Activated T-cell treated with anti-CD3 and anti-CD28 coated beads, Interleukin-2, amount 50 U/mL, for 4 hours (primary cell): ENCODE measurements at regions not wholly inside any gene's neighbourhood (a gene's known extent, or its start where the extent isn't known, plus 50 kb on each side); places are given as distances from the start of the nearest gene placed in this dataset.
"Not testable (repeated sequence)": the region's sequence is repeated elsewhere in the genome, so short reads cannot be mapped to it uniquely, and the experiment has no call there.

Experiments used
- ATAC-seq, 2 donors: fragments of 200-7000 bp; cut with Tn5 transposase; one replicate each; pipeline ENCODE4 v1.10.0; 2021
- DNase-seq: peaks from one replicate; pipeline ENCODE4 v3.0.0-alpha.2; 2020
- H3K27me3 Mint-ChIP-seq: one replicate; pipeline ENCODE4 v1.8.0; 2021; ENCODE audit warnings: low read depth, mixed read lengths
- H3K36me3 Mint-ChIP-seq: one replicate; pipeline ENCODE4 v1.8.0; 2022; ENCODE audit warnings: mixed read lengths; ENCODE audit not compliant: insufficient read depth
- H3K4me1 Mint-ChIP-seq: one replicate; pipeline ENCODE4 v1.8.0; 2021; ENCODE audit warnings: low read depth, mixed read lengths
- H3K4me3 Mint-ChIP-seq: one replicate; pipeline ENCODE4 v1.8.0; 2021; ENCODE audit warnings: mild to moderate bottlenecking, moderate library complexity, mixed read lengths
- H3K9me3 Mint-ChIP-seq: one replicate; pipeline ENCODE4 v1.8.0; 2021; ENCODE audit warnings: mixed read lengths

- Mint-ChIP-seq H3K36me3 (no peaks in the 10 kb centered on the region), H3K4me1 (no peaks in the 10 kb centered on the region), H3K27me3 (peaks cover 5% of the 10 kb centered on the region), H3K9me3 (no peaks in the 10 kb centered on the region), H3K4me3 (no peak overlapping the region)
- ATAC-seq (no peak), DNase-seq (no peak)
Observed at GRCh38 chr5:103397739-103398581, 139.4 kb downstream of the MACIR start.

GRCh38 chr5:103394676-103395075 is 136.1 kb downstream of the MACIR start:
- DNase-seq (no peak), ATAC-seq (no peak)
- Mint-ChIP-seq H3K36me3 (no peaks in the 10 kb centered on the region), H3K27me3 (peaks cover 5% of the 10 kb centered on the region), H3K4me1 (no peaks in the 10 kb centered on the region), H3K9me3 (no peaks in the 10 kb centered on the region), H3K4me3 (no peak overlapping the region)

GRCh38 chr5:103393101-103393754 is 134.7 kb downstream of the MACIR start:
- Mint-ChIP-seq H3K9me3 (no peaks in the 10 kb centered on the region), H3K36me3 (no peaks in the 10 kb centered on the region), H3K4me3 (no peak overlapping the region), H3K4me1 (no peaks in the 10 kb centered on the region), H3K27me3 (peaks cover 5% of the 10 kb centered on the region)
- no peak for ATAC-seq
- no peak for DNase-seq

- Mint-ChIP-seq H3K4me1 (no peaks in the 10 kb centered on the region), H3K36me3 (no peaks in the 10 kb centered on the region), H3K4me3 (no peak overlapping the region), H3K9me3 (no peaks in the 10 kb centered on the region), H3K27me3 (peaks cover 4% of the 10 kb centered on the region)
- DNase-seq (no peak), ATAC-seq (no peak)
Observed at GRCh38 chr5:103391659-103392058, 133.1 kb downstream of the MACIR start.

- Mint-ChIP-seq H3K36me3 (no peaks in the 10 kb centered on the region), H3K27me3 (peaks cover 5% of the 10 kb centered on the region), H3K9me3 (no peaks in the 10 kb centered on the region), H3K4me1 (no peaks in the 10 kb centered on the region), H3K4me3 (no peak overlapping the region)
- DNase-seq (no peak), ATAC-seq (no peak)
Observed at GRCh38 chr5:103389846-103390245, 131.3 kb downstream of the MACIR start.

GRCh38 chr5:103389357-103389756 is 130.8 kb downstream of the MACIR start:
- no peak for DNase-seq
- no peaks in the 10 kb centered on the region for H3K36me3 Mint-ChIP-seq
- H3K9me3 Mint-ChIP-seq: no peaks in the 10 kb centered on the region
- no peaks in the 10 kb centered on the region for H3K4me1 Mint-ChIP-seq
- no peak overlapping the region for H3K4me3 Mint-ChIP-seq
- ATAC-seq: no peak
- H3K27me3 Mint-ChIP-seq: peaks cover 5% of the 10 kb centered on the region

- Mint-ChIP-seq H3K4me1 (no peaks in the 10 kb centered on the region), H3K36me3 (peaks cover 6% of the 10 kb centered on the region), H3K4me3 (no peak overlapping the region), H3K27me3 (peaks cover 16% of the 10 kb centered on the region), H3K9me3 (peaks cover 11% of the 10 kb centered on the region)
- ATAC-seq: no peak
- no peak for DNase-seq
Observed at GRCh38 chr5:103385722-103386121, 127.2 kb downstream of the MACIR start.

GRCh38 chr5:103377638-103378037 is 119.1 kb downstream of the MACIR start:
- not testable (repeated sequence) for H3K36me3 Mint-ChIP-seq, H3K4me3 Mint-ChIP-seq, H3K9me3 Mint-ChIP-seq, H3K4me1 Mint-ChIP-seq, DNase-seq, H3K27me3 Mint-ChIP-seq, ATAC-seq

GRCh38 chr5:103375863-103376591 is 117.5 kb downstream of the MACIR start:
- H3K36me3 Mint-ChIP-seq: no peaks in the 10 kb centered on the region
- no peaks in the 10 kb centered on the region for H3K4me1 Mint-ChIP-seq
- no peak for ATAC-seq
- peaks cover 11% of the 10 kb centered on the region for H3K27me3 Mint-ChIP-seq
- no peaks in the 10 kb centered on the region for H3K9me3 Mint-ChIP-seq
- no peak overlapping the region for H3K4me3 Mint-ChIP-seq
- no peak for DNase-seq

- H3K9me3 Mint-ChIP-seq: no peaks in the 10 kb centered on the region
- no peaks in the 10 kb centered on the region for H3K36me3 Mint-ChIP-seq
- H3K4me1 Mint-ChIP-seq: no peaks in the 10 kb centered on the region
- no peak for ATAC-seq
- no peak overlapping the region for H3K4me3 Mint-ChIP-seq
- DNase-seq: no peak
- H3K27me3 Mint-ChIP-seq: peaks cover 11% of the 10 kb centered on the region
Observed at GRCh38 chr5:103375350-103375749, 116.8 kb downstream of the MACIR start.

GRCh38 chr5:103374473-103374963 is 116.0 kb downstream of the MACIR start:
- no peak overlapping the region for H3K4me3 Mint-ChIP-seq
- ATAC-seq: no peak
- no peaks in the 10 kb centered on the region for H3K9me3 Mint-ChIP-seq
- DNase-seq: no peak
- H3K36me3 Mint-ChIP-seq: no peaks in the 10 kb centered on the region
- H3K4me1 Mint-ChIP-seq: no peaks in the 10 kb centered on the region
- H3K27me3 Mint-ChIP-seq: peaks cover 11% of the 10 kb centered on the region

GRCh38 chr5:103373597-103374472 is 115.3 kb downstream of the MACIR start:
- no peaks in the 10 kb centered on the region for H3K4me1 Mint-ChIP-seq
- no peak for DNase-seq
- H3K4me3 Mint-ChIP-seq: no peak overlapping the region
- no peak for ATAC-seq
- H3K9me3 Mint-ChIP-seq: peaks cover 4% of the 10 kb centered on the region
- peaks cover 11% of the 10 kb centered on the region for H3K27me3 Mint-ChIP-seq
- no peaks in the 10 kb centered on the region for H3K36me3 Mint-ChIP-seq

- no peak for DNase-seq
- no peak overlapping the region for H3K4me3 Mint-ChIP-seq
- H3K9me3 Mint-ChIP-seq: peaks cover 11% of the 10 kb centered on the region
- no peaks in the 10 kb centered on the region for H3K36me3 Mint-ChIP-seq
- H3K4me1 Mint-ChIP-seq: no peaks in the 10 kb centered on the region
- H3K27me3 Mint-ChIP-seq: peaks cover 11% of the 10 kb centered on the region
- no peak for ATAC-seq
Observed at GRCh38 chr5:103371046-103371607, 112.6 kb downstream of the MACIR start.
